Right ventricle myocardium superior (tissue), 1 donor: ENCODE measurements at regions not wholly inside any gene's neighbourhood (a gene's known extent, or its start where the extent isn't known, plus 50 kb on each side); places are given as distances from the start of the nearest gene placed in this dataset.
"Not testable (repeated sequence)": the region's sequence is repeated elsewhere in the genome, so short reads cannot be mapped to it uniquely, and the experiment has no call there.

Source experiments
- ATAC-seq: fragments of 200-7000 bp; cut with Tn5 transposase; one replicate; pipeline ENCODE4 v1.9.1; 2020; ENCODE audit warnings: mild to moderate bottlenecking; ENCODE audit not compliant: poor library complexity
- DNase-seq: peaks from one replicate; pipeline ENCODE4 v3.0.0-alpha.2; 2020
- intact Hi-C: fragments of 100-400 bp; cut with DNase I; formaldehyde crosslinking; loops from one replicate; pipeline ENCODE4 v1.11.2; 2022
- donor health status: DM: no; HTN: yes; CAD: no; lungs with severe emphysema.

DNA sequence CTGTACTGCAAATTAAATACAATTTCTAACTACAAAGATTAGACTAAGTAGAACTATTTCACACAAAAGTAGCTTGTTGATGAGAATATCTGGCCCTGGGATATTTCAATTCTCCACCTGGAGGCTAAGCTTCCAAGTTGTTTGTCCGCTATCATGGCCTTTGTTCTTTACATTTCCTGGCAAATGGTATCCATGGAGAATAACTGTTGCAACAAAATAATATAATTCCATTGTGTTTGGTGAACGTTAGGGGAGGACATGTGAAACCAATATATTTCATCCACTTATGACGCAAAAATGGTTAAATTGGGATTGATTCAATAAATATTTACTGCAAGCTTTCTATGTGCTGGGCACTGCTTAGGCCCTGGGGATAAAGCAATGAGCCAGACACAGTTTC, 565.4 kb downstream of the PTPRC start:
- ATAC-seq: no peak
- intact Hi-C loops: no loop called here

DNA sequence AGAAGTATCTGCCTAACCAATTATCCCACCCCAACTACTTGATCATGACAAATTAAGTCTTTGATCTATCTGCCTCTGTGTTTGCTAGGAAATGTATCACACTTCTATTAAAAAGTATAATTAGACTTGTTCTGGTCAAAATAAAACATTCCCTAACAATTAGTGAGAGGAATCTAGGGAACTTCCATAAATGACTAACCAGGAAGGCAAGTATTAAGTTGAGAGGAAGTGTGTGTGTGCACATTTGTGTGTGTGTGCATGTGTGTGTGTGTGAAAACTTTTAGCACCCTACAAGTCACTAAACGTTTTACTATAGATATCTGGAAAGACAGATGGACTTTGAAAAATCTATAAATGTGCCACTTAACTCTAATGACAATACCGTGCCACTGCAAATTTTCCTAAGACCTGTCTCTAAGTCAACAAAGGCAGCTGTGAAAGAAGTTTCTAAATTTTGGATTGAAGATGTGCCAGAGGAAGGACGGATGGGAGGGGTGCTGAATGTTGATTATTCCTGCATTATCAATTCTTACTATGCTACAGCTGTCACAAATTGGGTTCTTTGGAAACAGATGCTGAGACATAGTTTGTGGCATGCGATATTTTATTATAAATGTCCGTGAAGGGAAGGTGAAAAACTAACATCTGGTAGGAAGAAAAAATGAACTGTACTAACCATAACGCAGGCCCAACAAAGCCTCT, 567.1 kb downstream of the PTPRC start:
- ATAC-seq (no peak), DNase-seq (no peak)
- intact Hi-C loops: no loop called here

More for the DNA sequence above, 565.4 kb downstream of the PTPRC start:
- no peak for DNase-seq

DNA sequence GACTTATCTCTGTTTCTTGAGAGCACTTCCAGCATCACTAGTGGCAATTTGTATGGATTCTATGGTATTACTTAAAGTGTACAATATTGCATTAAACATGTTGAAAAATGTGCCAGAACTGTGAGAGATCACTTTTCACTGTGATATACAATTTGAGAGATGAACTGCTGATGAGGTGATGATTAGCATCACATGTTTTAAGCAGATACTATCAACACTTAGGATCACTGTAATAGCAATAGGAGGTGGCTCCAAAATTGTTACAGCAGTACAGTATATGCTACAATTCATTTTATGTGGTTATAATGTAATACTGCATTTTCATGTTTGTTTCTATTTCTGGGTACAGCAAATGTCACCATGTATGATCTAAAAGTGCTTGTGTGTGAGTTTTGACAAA, 570.0 kb downstream of the PTPRC start:
- DNase-seq (no peak), ATAC-seq (no peak)
- intact Hi-C loops: no loop called here

DNA sequence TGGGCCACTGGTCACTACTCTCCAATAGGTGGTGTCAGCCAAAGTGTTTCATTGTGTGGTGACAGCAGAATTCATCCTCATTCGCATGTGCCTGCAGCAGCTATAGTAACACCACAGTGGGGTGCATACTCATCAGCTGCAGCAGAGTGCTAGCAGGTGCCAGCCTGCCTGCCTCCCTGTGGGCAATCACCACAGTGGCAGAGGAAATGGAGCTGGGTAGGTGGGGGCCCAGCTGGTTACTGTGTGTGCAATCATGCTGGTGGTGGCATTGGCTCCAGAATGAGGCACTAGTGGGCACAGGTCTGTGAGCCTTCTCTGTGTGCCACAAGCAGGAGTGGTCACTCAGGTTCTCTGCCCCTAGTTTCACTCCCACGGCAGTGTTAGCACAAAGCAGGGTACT, 579.2 kb downstream of the PTPRC start:
- no peak for DNase-seq
- intact Hi-C loops: no loop called here
- no peak for ATAC-seq

DNA sequence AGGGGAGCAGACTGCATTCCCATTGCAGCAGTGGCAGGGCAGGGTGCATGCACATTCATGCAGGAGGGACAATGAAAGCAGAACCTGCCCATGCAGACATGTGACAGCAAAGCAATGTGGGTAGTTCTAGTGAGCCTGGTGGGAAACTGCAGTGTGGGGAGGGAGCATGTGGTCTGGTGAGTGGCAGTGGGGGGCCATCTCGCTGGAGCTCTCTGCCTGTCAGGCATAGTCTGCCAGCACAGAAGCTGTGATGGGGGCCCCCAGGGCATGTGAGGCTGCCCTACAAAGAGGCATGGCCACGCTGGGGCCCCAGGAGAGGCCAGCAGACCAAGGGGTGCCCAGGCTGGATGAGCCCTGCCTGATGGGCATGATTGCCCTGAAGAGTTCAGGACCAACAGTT, 579.7 kb downstream of the PTPRC start:
- intact Hi-C loops: no loop called here
- DNase-seq: no peak

DNA sequence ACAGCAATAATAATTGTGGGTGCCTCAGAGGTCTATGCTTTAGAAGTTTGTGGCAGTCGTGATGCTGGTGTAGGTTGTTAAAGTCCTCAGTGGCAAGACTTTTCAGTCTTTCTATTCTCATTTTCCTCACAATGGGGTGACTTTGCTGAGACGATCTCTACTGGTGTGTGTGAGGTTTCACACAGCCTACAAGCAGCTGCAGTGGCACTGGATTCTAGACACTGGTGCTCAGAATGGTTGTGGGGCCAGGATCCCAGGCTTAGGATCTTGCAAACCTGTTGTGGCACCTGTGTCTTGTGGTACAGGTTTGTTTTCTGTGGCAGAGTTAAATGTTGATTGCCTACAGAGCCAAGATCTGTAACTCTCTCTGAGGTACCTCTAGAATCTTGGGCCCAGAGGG, 581.2 kb downstream of the PTPRC start:
- intact Hi-C loops: no loop called here
- ATAC-seq: no peak
- no peak for DNase-seq

More for the DNA sequence above, 579.7 kb downstream of the PTPRC start:
- no peak for ATAC-seq

DNA sequence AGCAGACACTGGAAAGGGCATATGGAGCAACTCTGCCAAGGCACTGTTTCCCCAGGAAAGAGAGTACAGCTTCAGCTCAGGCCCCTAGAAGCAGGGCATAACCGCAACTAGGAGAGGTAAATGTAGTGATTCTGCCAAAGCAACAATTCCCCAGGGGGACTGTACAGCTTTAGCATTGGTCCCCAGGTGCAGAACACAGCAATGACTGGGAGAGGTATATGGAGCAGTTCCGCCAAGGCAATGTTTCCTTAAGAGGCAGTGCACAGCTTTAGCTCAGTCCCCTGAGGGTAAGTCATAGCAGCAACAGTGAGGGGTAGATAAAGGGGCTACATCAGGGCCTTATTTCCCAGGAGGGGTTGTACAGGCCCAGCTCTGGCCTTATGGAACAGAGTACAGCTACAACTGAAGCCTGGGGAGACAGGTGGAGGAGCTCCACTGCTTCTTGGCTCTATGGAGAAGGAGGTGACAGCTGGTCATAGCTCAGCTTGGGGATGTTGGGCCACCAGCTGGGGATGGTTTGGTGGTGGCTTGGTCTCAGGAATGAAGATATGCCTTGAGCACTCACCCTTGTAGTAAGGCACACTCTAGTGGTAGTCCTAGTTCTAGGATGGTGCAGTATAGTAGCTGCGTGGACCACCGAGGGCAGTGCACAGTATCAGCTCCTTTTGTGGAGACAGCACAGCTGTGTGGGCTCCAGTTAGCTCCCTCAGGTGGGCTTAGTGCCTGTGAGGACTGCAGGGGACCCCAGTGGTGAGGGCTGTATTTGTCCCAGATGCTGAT, 582.7 kb downstream of the PTPRC start:
- DNase-seq: no peak
- no peak for ATAC-seq
- intact Hi-C loops: no loop called here

DNA sequence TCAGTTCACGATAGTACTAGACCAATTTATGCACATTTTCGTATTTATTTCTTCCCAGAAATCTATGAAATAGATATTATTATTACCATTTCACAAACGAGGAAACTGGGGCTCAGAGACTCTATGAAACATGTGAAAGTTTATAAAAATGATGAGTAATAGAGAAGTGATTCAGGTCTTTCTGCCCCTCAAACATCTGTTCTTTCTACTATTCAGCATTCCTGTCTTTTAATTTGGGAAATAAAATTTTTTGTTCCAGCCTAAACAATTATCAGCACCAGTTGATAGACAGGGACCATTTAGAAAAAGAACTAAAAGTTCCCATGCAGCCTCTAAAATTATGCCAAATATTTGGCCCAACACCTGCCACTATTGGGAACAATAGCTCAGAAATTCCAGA, 585.1 kb downstream of the PTPRC start:
- ATAC-seq (no peak), DNase-seq (no peak)
- intact Hi-C loops: no loop called here

DNA sequence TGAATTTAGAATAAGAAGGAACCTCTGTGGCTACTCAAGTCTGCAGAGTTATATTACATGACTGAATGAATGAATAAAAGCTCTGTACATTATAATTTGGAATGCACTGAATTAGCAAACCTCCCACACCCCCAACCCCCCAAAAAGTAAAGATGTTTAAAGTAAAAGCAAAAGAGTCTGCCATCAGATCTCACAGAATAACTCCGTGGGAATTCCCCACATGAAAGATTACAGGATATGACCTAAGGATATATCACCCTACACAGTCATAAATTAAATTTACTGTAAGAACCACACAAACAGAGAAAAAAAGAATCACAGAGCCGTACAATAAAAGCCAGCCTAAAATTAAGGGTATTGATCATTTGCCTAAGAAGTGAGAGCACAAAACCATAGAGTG, 587.3 kb downstream of the PTPRC start:
- no peak for DNase-seq
- intact Hi-C loops: no loop called here
- no peak for ATAC-seq

DNA sequence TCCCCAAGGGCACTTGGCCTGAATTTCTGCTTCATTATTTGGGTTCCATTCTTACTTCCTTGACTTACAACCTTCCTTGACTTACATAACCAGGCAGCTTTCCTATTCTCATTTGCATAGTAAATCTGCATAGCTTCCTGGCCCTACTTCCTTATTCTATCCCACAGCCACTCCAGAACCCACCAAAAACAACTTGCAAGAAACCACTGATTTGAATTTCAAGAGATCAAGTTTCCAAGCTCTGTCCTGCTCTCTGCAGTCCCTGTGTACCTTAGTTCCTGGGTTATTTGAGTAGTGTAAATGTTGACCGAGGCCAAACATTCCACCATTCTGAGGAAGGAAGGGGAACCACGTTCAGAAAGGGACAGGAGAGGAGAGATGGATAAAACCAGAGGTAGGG, 603.3 kb downstream of the PTPRC start:
- intact Hi-C loops: loop anchor here (10.0 kb wide), 1 partner anchor 487 kb away; no protein-coding TSS in a partner anchor
- no peak for DNase-seq

DNA sequence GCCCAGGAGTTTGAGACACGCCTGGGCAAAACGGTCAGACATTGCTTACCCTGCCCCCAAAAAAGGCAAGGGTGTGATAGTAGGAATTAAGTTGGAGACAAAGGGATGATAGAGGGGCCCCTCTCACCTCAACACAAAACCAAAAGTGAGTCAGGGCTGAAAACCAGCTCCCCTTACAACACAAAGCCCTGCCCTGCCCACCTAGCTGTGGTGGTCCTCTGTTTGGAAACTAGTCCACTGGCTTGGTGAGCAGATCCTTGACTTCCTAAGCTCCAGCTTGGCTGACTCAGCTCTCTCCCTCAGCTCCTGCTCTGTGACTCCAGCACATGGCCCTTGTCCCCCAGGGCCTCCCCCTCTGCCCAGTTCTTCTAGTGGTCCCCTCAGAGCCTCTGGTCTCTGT, 603.8 kb downstream of the PTPRC start:
- no peak for ATAC-seq
- intact Hi-C loops: loop anchor here (10.0 kb wide), 1 partner anchor 488 kb away; no protein-coding TSS in a partner anchor
- no peak for DNase-seq

More for the DNA sequence above, 603.3 kb downstream of the PTPRC start:
- ATAC-seq: no peak

DNA sequence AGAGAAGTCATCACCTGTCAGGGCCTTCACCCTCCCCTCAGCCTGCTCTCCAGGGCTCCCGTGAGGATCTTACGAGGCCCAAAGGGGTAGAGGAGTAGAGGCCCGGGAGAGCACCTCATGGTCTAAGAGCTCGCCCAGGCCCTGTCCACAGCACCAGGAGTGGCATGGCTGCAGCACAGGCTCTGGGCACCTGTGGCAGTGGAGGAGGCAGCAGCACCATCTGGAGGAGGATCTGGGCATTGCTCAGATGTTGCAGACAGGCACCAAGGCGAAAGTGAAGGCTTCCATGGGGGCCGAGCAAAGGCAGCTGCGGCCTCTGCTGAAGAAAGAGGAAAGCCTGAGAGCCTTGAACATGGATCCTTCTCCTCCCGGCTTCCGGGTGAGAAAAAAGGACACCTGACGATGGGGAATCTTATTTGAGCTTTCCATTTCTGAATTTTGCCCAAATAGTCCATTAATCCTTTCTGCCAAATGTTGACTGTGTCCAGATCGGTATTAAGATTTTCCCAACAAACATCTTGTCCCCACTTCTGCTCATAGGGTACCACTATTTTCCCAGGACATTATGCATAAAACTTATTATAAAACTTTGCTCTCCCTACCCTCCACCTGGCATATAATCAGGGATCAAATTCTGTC, 604.7 kb downstream of the PTPRC start:
- ATAC-seq (peak; percentile 81), DNase-seq (peak; percentile 62)
- intact Hi-C loops: loop anchor here (10.0 kb wide), 1 partner anchor 489 kb away; no protein-coding TSS in a partner anchor

DNA sequence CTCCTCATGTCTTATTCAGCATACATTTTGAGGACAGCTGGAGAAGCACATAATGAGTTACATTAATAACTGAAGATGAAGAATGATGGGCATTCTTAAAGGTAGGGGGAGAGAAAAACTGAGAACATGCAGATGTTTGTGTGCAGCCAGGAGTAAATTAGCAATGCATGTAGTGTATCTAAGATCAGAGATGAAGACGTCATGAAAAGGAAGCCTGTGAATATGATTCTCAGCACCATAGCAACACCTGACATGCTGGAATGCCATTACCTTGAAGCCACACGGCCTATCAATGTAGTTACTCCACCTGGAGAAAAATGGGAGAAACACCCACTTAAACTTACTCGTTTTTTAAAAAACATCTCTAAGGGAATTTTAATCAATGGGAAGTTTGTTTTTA, 607.1 kb downstream of the PTPRC start:
- no peak for ATAC-seq
- intact Hi-C loops: loop anchor here (10.0 kb wide), 1 partner anchor 491 kb away; no protein-coding TSS in a partner anchor
- DNase-seq: no peak

DNA sequence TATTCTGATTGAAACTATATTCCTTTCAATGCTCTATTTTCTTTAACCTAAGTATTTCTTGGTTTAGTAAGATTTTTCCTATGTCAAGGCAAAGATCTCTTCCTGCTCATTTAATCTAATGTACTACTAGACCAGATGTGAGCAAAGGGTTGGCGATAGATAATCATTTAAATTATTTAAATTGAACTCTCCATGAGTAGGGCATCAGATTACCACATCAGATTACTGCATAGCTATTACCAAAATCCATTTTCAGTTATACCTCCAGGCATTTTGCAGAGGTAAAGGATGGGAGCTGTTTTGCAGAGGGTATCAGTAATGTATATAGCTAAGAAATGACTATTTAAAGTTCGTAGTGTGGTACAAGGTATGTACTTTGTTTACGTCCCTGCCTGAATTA, 607.9 kb downstream of the PTPRC start:
- no peak for ATAC-seq
- intact Hi-C loops: loop anchor here (10.0 kb wide), 1 partner anchor 492 kb away; no protein-coding TSS in a partner anchor

DNA sequence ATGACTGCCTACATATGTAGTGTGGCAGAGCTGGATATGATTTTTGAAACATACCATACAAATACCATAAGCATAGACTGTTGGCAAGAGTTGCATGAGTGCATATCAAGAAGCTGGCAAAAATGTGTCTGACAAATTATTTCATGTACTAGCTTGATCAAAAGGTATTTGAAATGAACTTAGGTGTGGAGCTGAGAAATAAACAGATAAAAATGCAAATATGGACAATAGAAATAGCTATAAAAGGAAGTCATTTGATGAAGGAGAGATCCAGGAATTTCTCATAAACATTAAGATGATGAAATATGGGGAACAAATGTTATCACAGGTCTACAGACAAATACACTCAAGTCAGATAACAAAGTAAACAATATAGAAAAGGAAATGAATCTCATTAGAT, 609.1 kb downstream of the PTPRC start:
- intact Hi-C loops: loop anchor here (10.0 kb wide), 1 partner anchor 493 kb away; no protein-coding TSS in a partner anchor
- ATAC-seq (no peak), DNase-seq (no peak)

More for the DNA sequence above, 607.9 kb downstream of the PTPRC start:
- DNase-seq: no peak

DNA sequence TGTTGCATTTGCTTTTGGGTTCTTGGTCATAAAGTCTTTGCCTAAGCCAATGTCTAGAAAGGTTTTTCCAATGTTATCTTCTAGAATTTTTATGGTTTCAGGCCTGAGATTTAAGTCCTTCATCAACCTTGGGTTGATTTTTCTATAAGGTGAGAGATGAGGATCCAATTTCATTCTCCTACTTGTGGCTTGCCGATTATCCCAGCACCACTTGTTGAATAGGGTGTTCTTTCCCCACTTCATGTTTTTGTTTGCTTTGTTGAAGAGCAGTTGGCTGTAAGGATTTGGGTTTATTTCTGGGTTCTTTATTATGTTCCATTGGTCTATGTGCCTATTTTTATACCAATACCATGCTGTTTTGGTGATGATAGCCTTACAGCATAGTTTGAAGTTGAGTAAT, 615.2 kb downstream of the PTPRC start:
- DNase-seq, ATAC-seq, intact Hi-C loops: not testable (repeated sequence)

DNA sequence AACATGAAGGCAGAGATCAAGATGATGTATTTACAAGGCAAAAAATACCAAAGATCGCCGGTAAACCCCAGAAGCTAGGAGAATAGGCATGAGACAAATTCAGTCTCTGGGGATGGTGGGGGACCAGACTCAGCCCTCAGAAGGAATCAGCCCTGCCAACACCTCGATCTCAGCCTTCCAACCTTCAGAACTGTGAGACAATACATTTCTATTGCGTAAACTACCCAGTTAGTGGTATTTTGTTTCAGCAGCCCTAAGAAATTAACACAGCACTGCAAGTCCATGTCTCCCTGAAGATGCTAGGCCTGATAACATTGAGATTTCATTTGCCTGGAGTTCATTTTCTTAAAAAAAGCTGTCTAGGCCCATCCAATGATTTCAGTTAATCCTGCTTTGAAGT, 622.5 kb downstream of the PTPRC start:
- ATAC-seq (no peak), DNase-seq (no peak)
- intact Hi-C loops: no loop called here

DNA sequence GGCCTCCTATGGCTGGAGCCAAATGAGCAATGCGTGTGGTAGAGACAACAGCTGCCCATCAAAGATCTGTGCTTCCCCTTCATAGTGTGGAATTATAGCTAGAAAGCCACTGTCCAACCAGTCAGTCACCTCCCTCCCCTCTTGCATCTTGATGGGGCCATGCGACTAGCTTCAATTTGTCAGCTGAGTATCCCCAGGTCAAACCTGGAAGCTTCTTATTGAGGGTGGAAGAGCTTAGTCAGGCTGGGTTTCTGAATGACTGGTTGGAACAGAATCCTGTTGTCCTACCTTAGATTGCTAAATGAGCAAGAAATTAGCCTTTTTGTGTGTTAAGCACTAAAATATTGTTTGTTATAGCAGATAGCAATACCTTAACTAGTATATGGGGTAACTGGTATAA, 625.4 kb downstream of the PTPRC start:
- no peak for ATAC-seq
- intact Hi-C loops: no loop called here

DNA sequence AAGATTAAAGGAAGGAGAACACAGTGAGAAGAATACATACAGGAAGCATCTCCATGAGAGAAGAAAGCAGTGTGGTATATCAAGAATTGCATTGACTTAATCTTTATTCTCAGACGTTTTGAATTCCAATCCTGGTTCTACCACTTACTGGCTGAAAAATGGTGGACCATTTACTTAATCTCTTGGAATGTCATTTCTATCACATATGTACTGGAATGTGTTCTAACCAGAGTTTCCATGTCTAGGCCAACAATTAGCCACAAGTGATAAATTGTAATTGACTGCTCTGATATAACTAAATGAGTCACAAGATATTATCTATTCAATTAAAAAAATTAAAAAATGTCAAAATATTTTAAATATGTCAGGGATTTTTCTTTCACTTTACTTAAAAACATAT, 626.1 kb downstream of the PTPRC start:
- DNase-seq: no peak
- no peak for ATAC-seq
- intact Hi-C loops: no loop called here

More for the DNA sequence above, 625.4 kb downstream of the PTPRC start:
- DNase-seq: no peak
